K562 (cell line): ENCODE measurements at regions not wholly inside any gene's neighbourhood (a gene's known extent, or its start where the extent isn't known, plus 50 kb on each side); places are given as distances from the start of the nearest gene placed in this dataset.

Experiments used
- ATAC-seq: fragments of 200-7000 bp; cut with Tn5 transposase; 3 replicates; pipeline ENCODE4 v1.9.1; 2020; ENCODE audit warnings: moderate library complexity
- BruUV-seq: library from RNA; stranded (reverse); fragments of 400-500 nt; replicated peaks from 2 replicates; lab custom pipeline; 2021; lab: Mats Ljungman, UMichigan
- CTCF ChIA-PET: fragments of 300-600 bp; formaldehyde crosslinking; extraction: SDS; loops from one replicate; lab custom pipeline; 2021; ENCODE audit warnings: low intra/inter-chr PET ratio; lab: Yijun Ruan, JAX
- POLR2A ChIA-PET: fragments of 300-600, 350-650 bp; sonication (Branson Sonifier 250); formaldehyde crosslinking; extraction: SDS; loops from one replicate; lab custom pipeline; 2021; ENCODE audit warnings: antibody characterized with exemption, inconsistent platforms; lab: Yijun Ruan, JAX
- DNase-seq, 4 experiments: peaks; one replicate each; pipeline versions ENCODE4 v3.0.0 to v3.0.0-alpha.2; 2011 to 2018; ENCODE audit warnings: low spot score in 3 of 4, mixed read lengths in 3 of 4; ENCODE audit errors: extremely low read depth in 1 of 4
- FAIRE-seq: peaks from 2 replicates; lab custom pipeline; 2011; peaks lifted over from hg19 to GRCh38; lab: Jason Lieb, UNC
- H2AFZ ChIP-seq: 2 replicates; pipeline ENCODE4 v1.6.0; 2011; ENCODE audit warnings: low read depth, low read length, control low read depth, inconsistent platforms
- H3K27ac ChIP-seq: fragments of 200-600 bp; 3 replicates; pipeline ENCODE4 v1.8.0; 2011; ENCODE audit warnings: low read depth, mild to moderate bottlenecking, control low read depth, inconsistent platforms, low read length, moderate library complexity, mixed read lengths; ENCODE audit errors: extremely low read depth
- H3K27me3 ChIP-seq, 2 experiments: fragments of 300-600 bp in 1 of 2; 2 replicates in 1 of 2; 3 replicates in 1 of 2; pipeline versions ENCODE4 v1.6.0 to v1.8.0; 2011; ENCODE audit warnings: inconsistent platforms in 2 of 2, low read length in 2 of 2, mild to moderate bottlenecking in 1 of 2, mixed read lengths in 1 of 2, moderate library complexity in 1 of 2; ENCODE audit not compliant: control insufficient read depth in 2 of 2, insufficient read depth in 2 of 2
- H3K36me3 ChIP-seq: fragments of 300-600 bp; 3 replicates; pipeline ENCODE4 v1.8.0; 2011; ENCODE audit warnings: mild to moderate bottlenecking, low read length, inconsistent platforms; ENCODE audit not compliant: control insufficient read depth, insufficient read depth
- H3K4me1 ChIP-seq, 2 experiments: fragments of 200-600 bp in 1 of 2; replicated peaks in 1 of 2; 2 replicates in 1 of 2; 3 replicates in 1 of 2; pipeline versions ENCODE4 v1.5.1 to v1.8.0; 2011; ENCODE audit warnings: inconsistent platforms in 2 of 2, low read length in 2 of 2, mild to moderate bottlenecking in 1 of 2, mixed read lengths in 1 of 2, moderate library complexity in 1 of 2; ENCODE audit not compliant: control insufficient read depth in 2 of 2, insufficient read depth in 2 of 2
- H3K4me2 ChIP-seq: 2 replicates; pipeline ENCODE4 v1.6.1; 2011; ENCODE audit warnings: low read length, control low read depth, inconsistent platforms, mixed read lengths; ENCODE audit not compliant: insufficient read depth
- H3K4me3 ChIP-seq: fragments of 200-600 bp; sonication (generic), shearing (Covaris generic); 2 replicates; pipeline ENCODE4 v1.5.1; 2016; ENCODE audit warnings: control low read depth, inconsistent platforms
- H3K79me2 ChIP-seq: fragments of 200-600 bp; 3 replicates; pipeline ENCODE4 v1.8.0; 2011; ENCODE audit warnings: low read length, inconsistent platforms; ENCODE audit not compliant: control insufficient read depth, insufficient read depth
- H3K9ac ChIP-seq, 2 experiments: 2 replicates each; pipeline versions ENCODE4 v1.6.0 to v1.6.1; 2011; ENCODE audit warnings: low read depth in 2 of 2, low read length in 2 of 2, control low read depth in 1 of 2, inconsistent platforms in 1 of 2, mild to moderate bottlenecking in 1 of 2, mixed read lengths in 1 of 2; ENCODE audit not compliant: insufficient read depth in 1 of 2
- H3K9me1 ChIP-seq: one replicate; pipeline ENCODE4 v1.6.0; 2011; ENCODE audit warnings: inconsistent platforms, mild to moderate bottlenecking, low read length, moderate library complexity; ENCODE audit not compliant: control insufficient read depth, insufficient read depth
- H3K9me3 ChIP-seq: replicated peaks from 2 replicates; pipeline ENCODE4 v1.5.1; 2011; ENCODE audit warnings: low read depth, low read length, inconsistent platforms; ENCODE audit not compliant: control insufficient read depth, insufficient read depth
- H4K20me1 ChIP-seq: replicated peaks from 2 replicates; pipeline ENCODE4 v1.6.1; 2011; ENCODE audit warnings: low read length, inconsistent platforms, mixed read lengths; ENCODE audit not compliant: control insufficient read depth, insufficient read depth
- CREB1 ChIP-seq, 2 experiments: sonication (generic) in 1 of 2; formaldehyde crosslinking in 1 of 2; IDR thresholded peaks; 2 replicates each; pipeline versions ENCODE4 v1.6.1 to v1.8.0; 2012 to 2022; ENCODE audit warnings: inconsistent platforms in 1 of 2, mild to moderate bottlenecking in 1 of 2, missing genetic modification reagents in 1 of 2, moderate library complexity in 1 of 2
- CREB5 ChIP-seq: fragments of 250-450 bp; sonication (Bioruptor Pico); IDR thresholded peaks from 2 replicates; pipeline ENCODE4 v1.5.0; 2020; ENCODE audit warnings: mild to moderate bottlenecking
- CUX1 ChIP-seq: fragments of 200-800 bp; sonication (Bioruptor generic); IDR thresholded peaks from 2 replicates; pipeline ENCODE4 v1.6.1; 2016; ENCODE audit warnings: missing genetic modification characterization, missing compliant biosample characterization
- FOXJ3 ChIP-seq: sonication (generic); formaldehyde crosslinking; IDR thresholded peaks from 2 replicates; pipeline ENCODE4 v1.4.0; 2020; ENCODE audit warnings: mild to moderate bottlenecking, missing genetic modification reagents
- GABPA ChIP-seq: fragments of 200-800 bp; sonication (Bioruptor generic); conservative IDR thresholded peaks from 2 replicates; pipeline ENCODE4 v1.6.1; 2016; ENCODE audit warnings: low read depth, missing genetic modification characterization, missing compliant biosample characterization
- ILF3 ChIP-seq: fragments of 450-650 bp; IDR thresholded peaks from 2 replicates; pipeline ENCODE4 v1.6.1; 2018; ENCODE audit warnings: antibody characterized with exemption, mild to moderate bottlenecking, moderate library complexity, borderline replicate concordance
- RREB1 ChIP-seq: fragments of 250-450 bp; sonication (Bioruptor Pico); IDR thresholded peaks from 2 replicates; pipeline ENCODE4 v1.4.0; 2020
- TAF15 ChIP-seq: fragments of 200-400 bp; formaldehyde crosslinking; IDR thresholded peaks from 2 replicates; pipeline ENCODE4 v1.6.1; 2017; ENCODE audit warnings: mild to moderate bottlenecking, low read depth, low read length, moderate library complexity
- ZNF263 ChIP-seq: sonication (generic); formaldehyde crosslinking; IDR thresholded peaks from 2 replicates; pipeline ENCODE4 v1.8.0; 2022; ENCODE audit warnings: mild to moderate bottlenecking, missing genetic modification reagents, borderline replicate concordance
- ZNF76 ChIP-seq: fragments of 250-450 bp; sonication (Bioruptor Pico); IDR thresholded peaks from 2 replicates; pipeline ENCODE4 v1.4.0; 2020; ENCODE audit warnings: mild to moderate bottlenecking, moderate library complexity, borderline replicate concordance
- WGBS: fragments of 100-300 bp; shearing (Covaris generic); methylation state at CpG from one replicate; pipeline ENCODE4 v1.1.6; 2016; ENCODE audit warnings: low coverage, mixed read lengths; ENCODE audit not compliant: insufficient coverage; ENCODE audit errors: missing lambda C conversion rate; 5-methylcytosine and 5-hydroxymethylcytosine counted together
- in situ Hi-C: fragments of 300-500 bp; cut with MboI; formaldehyde crosslinking; loops from 4 replicates; pipeline ENCODE4 v1.15.0; 2018; ENCODE audit warnings: inconsistent platforms, mixed read lengths
- intact Hi-C: fragments of 100-400 bp; cut with micrococcal nuclease; formaldehyde crosslinking; loops from 2 replicates; pipeline ENCODE4 v1.14.2; 2022

GRCh38 chr5:171668097-171668412 is 117.6 kb upstream of the SMIM23 start:
- DNase-seq: no peak
- BruUV-seq: no TSS peak
- Histone ChIP-seq H3K9ac (no peak overlapping the region), H4K20me1 (no peaks in the 10 kb centered on the region), H2AFZ (no peak overlapping the region), H3K9me1 (no peaks in the 10 kb centered on the region), H3K9me3 (no peaks in the 10 kb centered on the region), H3K36me3 (no peaks in the 10 kb centered on the region), H3K27me3 (peaks cover 5 to 38% of the 10 kb centered on the region in 2 experiments; a peak in 3 of 5 replicates), H3K4me1 (peaks cover 0 to 7% of the 10 kb centered on the region in 2 experiments; a peak in 1 of 5 replicates), H3K27ac (no peak overlapping the region), H3K4me3 (no peak overlapping the region), H3K4me2 (no peak overlapping the region), H3K79me2 (no peaks in the 10 kb centered on the region)
- in situ Hi-C loops (no loop called here), intact Hi-C loops (no loop called here)
- no peak for ATAC-seq
- WGBS: 19% methylated on average over 17 of the region's 17 CpGs
- no peak for FAIRE-seq
- ChIA-PET CTCF (no interaction called here), POLR2A (interaction anchor here (0.9 to 1.5 kb wide), 2 partner anchors 16 to 44 kb away, joined by 3 read pairs; no protein-coding TSS in a partner anchor)
- no peak for TF ChIP-seq GABPA (tag)
- TF ChIP-seq CUX1 (CRISPR knock-in tag): no peak
- no peak for TF ChIP-seq TAF15
- no peak for TF ChIP-seq ZNF76 (CRISPR knock-in tag)
- TF ChIP-seq CREB5 (CRISPR knock-in tag): no peak
- no peak for TF ChIP-seq RREB1 (CRISPR knock-in tag)
- no peak for TF ChIP-seq FOXJ3 (CRISPR knock-in tag)
- no peak for TF ChIP-seq ILF3
- no peak for TF ChIP-seq ZNF263 (CRISPR knock-in tag)
- TF ChIP-seq CREB1 (IDR thresholded peaks at IDR 0.05): no peak
- TF ChIP-seq CREB1 (CRISPR knock-in tag; IDR thresholded peaks at IDR 0.05): no peak
